CD4-positive, alpha-beta memory T cell (primary cell): ENCODE measurements at regions not wholly inside any gene's neighbourhood (a gene's known extent, or its start where the extent isn't known, plus 50 kb on each side); places are given as distances from the start of the nearest gene placed in this dataset.
"Not testable (repeated sequence)": the region's sequence is repeated elsewhere in the genome, so short reads cannot be mapped to it uniquely, and the experiment has no call there.

ENCODE experiments used
- CTCF ChIA-PET: fragments of 350-600 bp; sonication (Branson Sonifier 250); formaldehyde crosslinking; loops from one replicate; lab custom pipeline; 2021; ENCODE audit warnings: inconsistent platforms; ENCODE audit not compliant: partially characterized antibody; lab: Charles Lee
- POLR2A ChIA-PET: fragments of 350-600 bp; sonication (Branson Sonifier 250); formaldehyde crosslinking; loops from one replicate; lab custom pipeline; 2021; ENCODE audit not compliant: partially characterized antibody; lab: Charles Lee
- DNase-seq, 5 donors: peaks; one replicate each; pipeline versions ENCODE4 v3.0.0 to v3.0.0-alpha.2; 2020 to 2022; ENCODE audit warnings: mixed read lengths in 1 of 5
- H3K27ac ChIP-seq: one replicate; pipeline ENCODE4 v1.7.0; 2013; ENCODE audit warnings: low read depth, low read length
- H3K27me3 ChIP-seq: 2 replicates; pipeline ENCODE4 v1.7.0; 2013; ENCODE audit warnings: mild to moderate bottlenecking, low read length, moderate library complexity; ENCODE audit not compliant: insufficient read depth
- H3K36me3 ChIP-seq: 2 replicates; pipeline ENCODE4 v1.7.0; 2013; ENCODE audit warnings: mild to moderate bottlenecking, low read length, moderate library complexity; ENCODE audit not compliant: insufficient read depth
- H3K4me1 ChIP-seq: 2 replicates; pipeline ENCODE4 v1.7.0; 2013; ENCODE audit warnings: mild to moderate bottlenecking, low read length, moderate library complexity; ENCODE audit not compliant: insufficient read depth
- H3K4me3 ChIP-seq, 2 donors: one replicate each; pipeline ENCODE4 v1.7.0; 2013; ENCODE audit warnings: low read length in 2 of 2, mild to moderate bottlenecking in 1 of 2
- H3K9me3 ChIP-seq, 2 donors: one replicate each; pipeline ENCODE4 v1.7.0; 2013; ENCODE audit warnings: low read length in 2 of 2, control low read depth in 1 of 2; ENCODE audit not compliant: control insufficient read depth in 1 of 2
- H3K27ac Mint-ChIP-seq, 7 donors: one replicate each; pipeline ENCODE4 v1.8.0; 2020 to 2021; ENCODE audit warnings: mixed read lengths in 7 of 7, mild to moderate bottlenecking in 6 of 7, inconsistent platforms in 3 of 7, moderate library complexity in 3 of 7
- H3K27me3 Mint-ChIP-seq, 2 donors: one replicate each; pipeline ENCODE4 v1.8.0; 2020 to 2021; ENCODE audit warnings: mixed read lengths in 2 of 2
- H3K36me3 Mint-ChIP-seq, 2 donors: one replicate each; pipeline ENCODE4 v1.8.0; 2020 to 2021; ENCODE audit warnings: mixed read lengths in 2 of 2, inconsistent platforms in 1 of 2, mild to moderate bottlenecking in 1 of 2
- H3K4me1 Mint-ChIP-seq, 4 donors: one replicate each; pipeline ENCODE4 v1.8.0; 2020 to 2021; ENCODE audit warnings: mixed read lengths in 4 of 4, mild to moderate bottlenecking in 1 of 4
- H3K4me3 Mint-ChIP-seq, 8 donors: one replicate each; pipeline ENCODE4 v1.8.0; 2020 to 2021; ENCODE audit warnings: mixed read lengths in 8 of 8, mild to moderate bottlenecking in 7 of 8, moderate library complexity in 6 of 8, inconsistent platforms in 3 of 8
- H3K9me3 Mint-ChIP-seq, 8 donors: one replicate each; pipeline ENCODE4 v1.8.0; 2020 to 2021; ENCODE audit warnings: mixed read lengths in 8 of 8, mild to moderate bottlenecking in 5 of 8, inconsistent platforms in 3 of 8, moderate library complexity in 1 of 8
- intact Hi-C: fragments of 100-400 bp; cut with micrococcal nuclease; formaldehyde crosslinking; loops from one replicate; pipeline ENCODE4 v1.15.1; 2023

- H3K27me3 ChIP-seq, result no peaks in the 10 kb centered on the region
- peaks cover 0 to 8% (median 0%) of the 10 kb centered on the region in 8 donors for H3K9me3 Mint-ChIP-seq
- H3K36me3 Mint-ChIP-seq, result no peaks in the 10 kb centered on the region
- no peaks in the 10 kb centered on the region for H3K4me1 ChIP-seq
- no peak for DNase-seq
- H3K4me1 Mint-ChIP-seq, result no peaks in the 10 kb centered on the region
- H3K4me3 Mint-ChIP-seq, result no peak overlapping the region
- ChIA-PET POLR2A (no interaction called here), CTCF (no interaction called here)
- H3K4me3 ChIP-seq, result no peak overlapping the region
- H3K27ac Mint-ChIP-seq, result no peak overlapping the region
- H3K36me3 ChIP-seq, result no peaks in the 10 kb centered on the region
- H3K27me3 Mint-ChIP-seq, result no peaks in the 10 kb centered on the region
- intact Hi-C loops, result no loop called here
- no peak overlapping the region for H3K27ac ChIP-seq
- no peaks in the 10 kb centered on the region for H3K9me3 ChIP-seq
These were observed 135.6 kb upstream of the PLS3 start for GRCh38 chrX:115425359-115425758.

GRCh38 chrX:115427861-115428410, 133.0 kb upstream of the PLS3 start:
- no peaks in the 10 kb centered on the region for H3K36me3 ChIP-seq
- Mint-ChIP-seq H3K27ac (no peak overlapping the region), H3K36me3 (no peaks in the 10 kb centered on the region), H3K4me1 (no peaks in the 10 kb centered on the region), H3K9me3 (peaks cover 0 to 8% (median 0%) of the 10 kb centered on the region in 8 donors), H3K4me3 (no peak overlapping the region), H3K27me3 (no peaks in the 10 kb centered on the region)
- intact Hi-C loops, result no loop called here
- H3K27me3 ChIP-seq, result no peaks in the 10 kb centered on the region
- ChIA-PET CTCF (no interaction called here), POLR2A (no interaction called here)
- H3K4me3 ChIP-seq, result no peak overlapping the region
- H3K9me3 ChIP-seq, result no peaks in the 10 kb centered on the region
- H3K4me1 ChIP-seq, result no peaks in the 10 kb centered on the region
- no peak overlapping the region for H3K27ac ChIP-seq
- no peak for DNase-seq

GRCh38 chrX:115434834-115435233, 126.1 kb upstream of the PLS3 start:
- H3K9me3 ChIP-seq, H3K36me3 ChIP-seq, CTCF ChIA-PET, H3K36me3 Mint-ChIP-seq, H3K4me1 Mint-ChIP-seq, H3K27ac ChIP-seq, H3K4me3 ChIP-seq, H3K27ac Mint-ChIP-seq, H3K4me3 Mint-ChIP-seq, POLR2A ChIA-PET, H3K9me3 Mint-ChIP-seq, H3K27me3 ChIP-seq, H3K4me1 ChIP-seq, intact Hi-C loops, DNase-seq, H3K27me3 Mint-ChIP-seq: not testable (repeated sequence)

- H3K27ac Mint-ChIP-seq, result no peak overlapping the region
These were observed 123.0 kb upstream of the PLS3 start for GRCh38 chrX:115437841-115438595.

GRCh38 chrX:115448146-115448545, 112.8 kb upstream of the PLS3 start:
- no peak overlapping the region for H3K27ac Mint-ChIP-seq
- POLR2A ChIA-PET, result no interaction called here
- no peak for DNase-seq
- no peak overlapping the region for H3K4me3 Mint-ChIP-seq
- no peaks in the 10 kb centered on the region for H3K27me3 ChIP-seq
- H3K27me3 Mint-ChIP-seq, result no peaks in the 10 kb centered on the region
- no peak overlapping the region for H3K4me3 ChIP-seq
- intact Hi-C loops, result no loop called here
- no peaks in the 10 kb centered on the region for H3K4me1 ChIP-seq
- H3K9me3 ChIP-seq, result no peaks in the 10 kb centered on the region
- CTCF ChIA-PET, result no interaction called here
- H3K36me3 Mint-ChIP-seq, result no peaks in the 10 kb centered on the region
- no peaks in the 10 kb centered on the region for H3K4me1 Mint-ChIP-seq
- H3K36me3 ChIP-seq, result no peaks in the 10 kb centered on the region
- no peaks in the 10 kb centered on the region for H3K9me3 Mint-ChIP-seq
- H3K27ac ChIP-seq, result no peak overlapping the region

More at GRCh38 chrX:115437841-115438595, 123.0 kb upstream of the PLS3 start:
- no peaks in the 10 kb centered on the region for H3K4me1 Mint-ChIP-seq
- POLR2A ChIA-PET, result no interaction called here
- Histone ChIP-seq H3K4me3 (no peak overlapping the region), H3K9me3 (no peaks in the 10 kb centered on the region), H3K36me3 (no peaks in the 10 kb centered on the region), H3K4me1 (no peaks in the 10 kb centered on the region), H3K27ac (no peak overlapping the region), H3K27me3 (no peaks in the 10 kb centered on the region)
- peaks cover 0 to 2% (median 0%) of the 10 kb centered on the region in 8 donors for H3K9me3 Mint-ChIP-seq
- intact Hi-C loops, result no loop called here
- H3K4me3 Mint-ChIP-seq, result no peak overlapping the region
- DNase-seq, result no peak
- H3K36me3 Mint-ChIP-seq, result no peaks in the 10 kb centered on the region
- H3K27me3 Mint-ChIP-seq, result no peaks in the 10 kb centered on the region
- CTCF ChIA-PET, result no interaction called here

- DNase-seq, result no peak
- ChIA-PET CTCF (no interaction called here), POLR2A (no interaction called here)
- no peak overlapping the region for H3K4me3 Mint-ChIP-seq
- intact Hi-C loops, result no loop called here
- H3K4me1 Mint-ChIP-seq, result no peaks in the 10 kb centered on the region
- no peaks in the 10 kb centered on the region for H3K9me3 ChIP-seq
- H3K4me3 ChIP-seq, result no peak overlapping the region
- H3K27me3 ChIP-seq, result no peaks in the 10 kb centered on the region
- H3K4me1 ChIP-seq, result no peaks in the 10 kb centered on the region
- H3K36me3 Mint-ChIP-seq, result no peaks in the 10 kb centered on the region
- H3K27me3 Mint-ChIP-seq, result no peaks in the 10 kb centered on the region
- no peaks in the 10 kb centered on the region for H3K36me3 ChIP-seq
- H3K9me3 Mint-ChIP-seq, result no peaks in the 10 kb centered on the region
- H3K27ac ChIP-seq, result no peak overlapping the region
- H3K27ac Mint-ChIP-seq, result no peak overlapping the region
These were observed 111.2 kb upstream of the PLS3 start for GRCh38 chrX:115449742-115450141.

- Histone ChIP-seq H3K4me3 (no peak overlapping the region), H3K36me3 (no peaks in the 10 kb centered on the region), H3K27me3 (no peaks in the 10 kb centered on the region), H3K4me1 (no peaks in the 10 kb centered on the region), H3K9me3 (no peaks in the 10 kb centered on the region), H3K27ac (no peak overlapping the region)
- Mint-ChIP-seq H3K9me3 (peaks cover 0 to 3% (median 0%) of the 10 kb centered on the region in 8 donors), H3K36me3 (no peaks in the 10 kb centered on the region), H3K4me3 (no peak overlapping the region), H3K27ac (no peak overlapping the region), H3K27me3 (no peaks in the 10 kb centered on the region), H3K4me1 (no peaks in the 10 kb centered on the region)
- CTCF ChIA-PET, result no interaction called here
- DNase-seq, result no peak
- intact Hi-C loops, result no loop called here
- POLR2A ChIA-PET, result no interaction called here
These were observed 108.7 kb upstream of the PLS3 start for GRCh38 chrX:115452251-115452650.
